NCI-H446 (cell line): ENCODE measurements at regions not wholly inside any gene's neighbourhood (a gene's known extent, or its start where the extent isn't known, plus 50 kb on each side); places are given as distances from the start of the nearest gene placed in this dataset.
"Not testable (repeated sequence)": the region's sequence is repeated elsewhere in the genome, so short reads cannot be mapped to it uniquely, and the experiment has no call there.

Experiments used
- DNase-seq, 2 experiments: peaks; one replicate each; lab custom pipeline; 2025; lab: John Stamatoyannopoulos, UW

GRCh38 chr5:75002271-75002670, 50.1 kb downstream of the GCNT4 start:
- no peak for DNase-seq

- no peak for DNase-seq
Observed at GRCh38 chr5:74995926-74996325, 56.4 kb downstream of the GCNT4 start.

- DNase-seq, result no peak
Observed at GRCh38 chr5:74994826-74995225, 57.5 kb downstream of the GCNT4 start.

GRCh38 chr5:74993743-74994142, 58.6 kb downstream of the GCNT4 start:
- DNase-seq, result no peak

- DNase-seq, result no peak
Observed at GRCh38 chr5:74992791-74993190, 59.6 kb downstream of the GCNT4 start.

- DNase-seq, result no peak
Observed at GRCh38 chr5:74991522-74991921, 60.8 kb downstream of the GCNT4 start.

GRCh38 chr5:74990194-74990593, 62.2 kb downstream of the GCNT4 start:
- DNase-seq, result no peak

GRCh38 chr5:74988273-74988983, 63.9 kb downstream of the GCNT4 start:
- no peak for DNase-seq

GRCh38 chr5:74978345-74978744, 74.0 kb downstream of the GCNT4 start:
- no peak for DNase-seq

GRCh38 chr5:74977471-74977870, 74.9 kb downstream of the GCNT4 start:
- DNase-seq, result no peak

- no peak for DNase-seq
Observed at GRCh38 chr5:74976651-74977050, 75.7 kb downstream of the GCNT4 start.

GRCh38 chr5:74975582-74975981, 76.8 kb downstream of the GCNT4 start:
- no peak for DNase-seq

- DNase-seq, result no peak
Observed at GRCh38 chr5:74974451-74975091, 77.8 kb downstream of the GCNT4 start.

GRCh38 chr5:74973694-74974093, 78.7 kb downstream of the GCNT4 start:
- DNase-seq, result no peak

GRCh38 chr5:74971947-74972460, 80.4 kb downstream of the GCNT4 start:
- DNase-seq, result no peak

- not testable (repeated sequence) for DNase-seq
Observed at GRCh38 chr5:74970891-74971290, 81.5 kb downstream of the GCNT4 start.

- no peak for DNase-seq
Observed at GRCh38 chr5:74969726-74970125, 82.6 kb downstream of the GCNT4 start.

GRCh38 chr5:74966141-74967026, 86.0 kb downstream of the GCNT4 start:
- no peak for DNase-seq

GRCh38 chr5:74963407-74963806, 89.0 kb downstream of the GCNT4 start:
- DNase-seq, result no peak

- no peak for DNase-seq
Observed at GRCh38 chr5:74957906-74958305, 91.7 kb upstream of the FAM169A start.

- DNase-seq, result no peak
Observed at GRCh38 chr5:74957029-74957784, 91.0 kb upstream of the FAM169A start.

GRCh38 chr5:74956278-74956677, 90.1 kb upstream of the FAM169A start:
- DNase-seq, result no peak
